Neural progenitor cell (in vitro differentiated cells): ENCODE measurements at regions not wholly inside any gene's neighbourhood (a gene's known extent, or its start where the extent isn't known, plus 50 kb on each side); places are given as distances from the start of the nearest gene placed in this dataset.

Source experiments
- EZH2 ChIP-seq: fragments of 200-600 bp; sonication (generic); IDR thresholded peaks from 2 replicates; pipeline ENCODE4 v1.6.1; 2017; ENCODE audit warnings: antibody characterized with exemption, mild to moderate bottlenecking, moderate library complexity
- TF ChIP-seq, protein P1 (sequence below): fragments of 200-600 bp; sonication (generic); IDR thresholded peaks from 2 replicates; pipeline ENCODE4 v1.5.1; 2017; ENCODE audit warnings: antibody characterized with exemption, mild to moderate bottlenecking

DNA sequence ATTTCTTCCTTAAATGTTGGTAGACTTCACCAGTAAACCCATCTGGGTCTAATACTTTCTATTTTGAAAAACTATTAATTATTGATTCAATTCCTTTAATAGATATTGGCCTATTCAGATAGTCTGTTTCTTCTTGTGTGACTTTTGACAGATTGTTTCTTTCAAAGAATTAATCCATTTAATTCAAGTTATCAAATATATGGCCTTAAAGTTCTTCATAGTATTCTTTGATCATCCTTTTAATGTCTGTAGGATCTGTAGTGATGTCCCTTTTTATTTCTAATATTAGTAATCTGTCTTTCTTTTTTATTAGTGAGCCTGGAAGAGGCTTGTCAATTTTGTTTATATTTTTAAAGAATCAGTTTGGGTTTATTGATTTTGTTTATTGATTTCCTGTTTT, 190.0 kb downstream of the SLC38A4 start:
- TF ChIP-seq, protein P1, sequence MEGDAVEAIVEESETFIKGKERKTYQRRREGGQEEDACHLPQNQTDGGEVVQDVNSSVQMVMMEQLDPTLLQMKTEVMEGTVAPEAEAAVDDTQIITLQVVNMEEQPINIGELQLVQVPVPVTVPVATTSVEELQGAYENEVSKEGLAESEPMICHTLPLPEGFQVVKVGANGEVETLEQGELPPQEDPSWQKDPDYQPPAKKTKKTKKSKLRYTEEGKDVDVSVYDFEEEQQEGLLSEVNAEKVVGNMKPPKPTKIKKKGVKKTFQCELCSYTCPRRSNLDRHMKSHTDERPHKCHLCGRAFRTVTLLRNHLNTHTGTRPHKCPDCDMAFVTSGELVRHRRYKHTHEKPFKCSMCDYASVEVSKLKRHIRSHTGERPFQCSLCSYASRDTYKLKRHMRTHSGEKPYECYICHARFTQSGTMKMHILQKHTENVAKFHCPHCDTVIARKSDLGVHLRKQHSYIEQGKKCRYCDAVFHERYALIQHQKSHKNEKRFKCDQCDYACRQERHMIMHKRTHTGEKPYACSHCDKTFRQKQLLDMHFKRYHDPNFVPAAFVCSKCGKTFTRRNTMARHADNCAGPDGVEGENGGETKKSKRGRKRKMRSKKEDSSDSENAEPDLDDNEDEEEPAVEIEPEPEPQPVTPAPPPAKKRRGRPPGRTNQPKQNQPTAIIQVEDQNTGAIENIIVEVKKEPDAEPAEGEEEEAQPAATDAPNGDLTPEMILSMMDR, result no peak
- no peak for TF ChIP-seq EZH2
